ENCODE measurements at regions not wholly inside any gene's neighbourhood (a gene's known extent, or its start where the extent isn't known, plus 50 kb on each side); places are given as distances from the start of the nearest gene placed in this dataset.

- TF ChIP-seq TAF1 (IDR thresholded peaks at IDR 0.05; ENCODE audit: low read depth) (no peak), FOXM1 (IDR thresholded peaks at IDR 0.05; ENCODE audit: borderline replicate concordance, low read depth) (no peak), REST (IDR thresholded peaks at IDR 0.05; ENCODE audit: low read depth) (no peak), EP300 (IDR thresholded peaks at IDR 0.05; ENCODE audit: borderline replicate concordance) (no peak), MAX (IDR thresholded peaks at IDR 0.05) (no peak), ZBTB7A (IDR thresholded peaks at IDR 0.05; ENCODE audit: low read depth) (no peak)
Measured at GRCh38 chr16:5220705-5221104, 123.1 kb upstream of the EEF2KMT start.

Measured in Ishikawa (cell line).